PFSK-1 (cell line): ENCODE measurements at regions not wholly inside any gene's neighbourhood (a gene's known extent, or its start where the extent isn't known, plus 50 kb on each side); places are given as distances from the start of the nearest gene placed in this dataset.

ENCODE experiments used
- POLR2AphosphoS5 ChIP-seq: IDR thresholded peaks from 2 replicates; pipeline ENCODE4 v1.6.1; 2012; ENCODE audit warnings: low read depth, mild to moderate bottlenecking, control low read depth, low read length, moderate library complexity
- REST ChIP-seq, 2 experiments: IDR thresholded peaks; 2 replicates each; pipeline versions ENCODE4 v1.6.1 to v1.8.0; 2011 to 2012; ENCODE audit warnings: low read depth in 2 of 2, low read length in 2 of 2, control low read depth in 1 of 2, inconsistent platforms in 1 of 2, mild to moderate bottlenecking in 1 of 2, moderate library complexity in 1 of 2; ENCODE audit not compliant: insufficient read depth in 1 of 2
- TAF1 ChIP-seq: IDR thresholded peaks from 2 replicates; pipeline ENCODE4 v1.6.1; 2012; ENCODE audit warnings: low read length, control low read depth, borderline replicate concordance; ENCODE audit not compliant: insufficient read depth

- TF ChIP-seq POLR2AphosphoS5 (no peak), REST (IDR thresholded peaks at IDR 0.05; ENCODE audit: insufficient read depth in 1 of 2, low read depth in 2 of 2, low read length in 2 of 2) (no peak), TAF1 (no peak)
Observed at GRCh38 chr3:78281381-78281780, 1241.5 kb downstream of the ROBO2 start.
